Testis (tissue), 2 donors: ENCODE measurements at regions not wholly inside any gene's neighbourhood (a gene's known extent, or its start where the extent isn't known, plus 50 kb on each side); places are given as distances from the start of the nearest gene placed in this dataset.

ENCODE experiments used
- DNase-seq: peaks from one replicate; pipeline ENCODE4 v3.0.0-alpha.2; 2019
- H3K27ac ChIP-seq, 2 donors: fragments of 200-600 bp; sonication (generic); one replicate each; pipeline ENCODE4 v1.5.1; 2019
- H3K27me3 ChIP-seq: fragments of 200-600 bp; sonication (generic); one replicate; pipeline ENCODE4 v1.5.1; 2019
- H3K36me3 ChIP-seq: fragments of 200-600 bp; sonication (generic); one replicate; pipeline ENCODE4 v1.5.1; 2017; ENCODE audit warnings: low read depth; ENCODE audit errors: missing control alignments
- H3K4me1 ChIP-seq: fragments of 200-600 bp; sonication (generic); one replicate; pipeline ENCODE4 v1.5.1; 2019
- H3K4me3 ChIP-seq, 2 donors: fragments of 200-600 bp; sonication (generic); one replicate each; pipeline ENCODE4 v1.5.1; 2017 to 2019
- H3K9me3 ChIP-seq: fragments of 200-600 bp; sonication (generic); one replicate; pipeline ENCODE4 v1.5.1; 2017
- POLR2A ChIP-seq: fragments of 450-650 bp; IDR thresholded peaks from one replicate; pipeline ENCODE4 v1.6.1; 2017; ENCODE audit warnings: antibody characterized with exemption, mild to moderate bottlenecking, moderate library complexity
- WGBS, 2 donors: methylation state at CpG; one replicate each; pipeline ENCODE4 v1.1.5; 2018; 5-methylcytosine and 5-hydroxymethylcytosine counted together
- intact Hi-C: fragments of 100-400 bp; cut with DNase I; formaldehyde crosslinking; loops from one replicate; pipeline ENCODE4 v1.15.1; 2023; ENCODE audit warnings: low total_unique reads
- TF ChIP-seq, protein P1 (sequence below), 3 experiments: fragments of 450-650 bp in 2 of 3; fragments of 200-600 bp in 1 of 3; sonication (generic) in 1 of 3; IDR thresholded peaks; one replicate each; pipeline ENCODE4 v1.5.1; 2016 to 2019; ENCODE audit warnings: antibody characterized with exemption in 3 of 3, mild to moderate bottlenecking in 2 of 3, moderate library complexity in 1 of 3

- no peak for DNase-seq
- no peak overlapping the region for H3K4me3 ChIP-seq
- 45 to 61% methylated on average over 5 of the region's 5 CpGs for WGBS, 2 donors
These were observed 367.9 kb downstream of the LIG4 start for GRCh38 chr13:107847406-107847805.

GRCh38 chr13:107846642-107847041 lies 368.7 kb downstream of the LIG4 start:
- peaks cover 6% of the 10 kb centered on the region for H3K4me1 ChIP-seq
- no peak overlapping the region for H3K27ac ChIP-seq
- no peaks in the 10 kb centered on the region for H3K9me3 ChIP-seq
- H3K36me3 ChIP-seq = no peaks in the 10 kb centered on the region
- 38 to 59% methylated on average over 1 of the region's 1 CpG for WGBS, 2 donors
- no peaks in the 10 kb centered on the region for H3K27me3 ChIP-seq
- TF ChIP-seq POLR2A = no peak
- TF ChIP-seq, protein P1, sequence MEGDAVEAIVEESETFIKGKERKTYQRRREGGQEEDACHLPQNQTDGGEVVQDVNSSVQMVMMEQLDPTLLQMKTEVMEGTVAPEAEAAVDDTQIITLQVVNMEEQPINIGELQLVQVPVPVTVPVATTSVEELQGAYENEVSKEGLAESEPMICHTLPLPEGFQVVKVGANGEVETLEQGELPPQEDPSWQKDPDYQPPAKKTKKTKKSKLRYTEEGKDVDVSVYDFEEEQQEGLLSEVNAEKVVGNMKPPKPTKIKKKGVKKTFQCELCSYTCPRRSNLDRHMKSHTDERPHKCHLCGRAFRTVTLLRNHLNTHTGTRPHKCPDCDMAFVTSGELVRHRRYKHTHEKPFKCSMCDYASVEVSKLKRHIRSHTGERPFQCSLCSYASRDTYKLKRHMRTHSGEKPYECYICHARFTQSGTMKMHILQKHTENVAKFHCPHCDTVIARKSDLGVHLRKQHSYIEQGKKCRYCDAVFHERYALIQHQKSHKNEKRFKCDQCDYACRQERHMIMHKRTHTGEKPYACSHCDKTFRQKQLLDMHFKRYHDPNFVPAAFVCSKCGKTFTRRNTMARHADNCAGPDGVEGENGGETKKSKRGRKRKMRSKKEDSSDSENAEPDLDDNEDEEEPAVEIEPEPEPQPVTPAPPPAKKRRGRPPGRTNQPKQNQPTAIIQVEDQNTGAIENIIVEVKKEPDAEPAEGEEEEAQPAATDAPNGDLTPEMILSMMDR (IDR thresholded peaks at IDR 0.05) = no peak
- no peak overlapping the region for H3K4me3 ChIP-seq
- intact Hi-C loops = no loop called here
- DNase-seq = no peak

More at GRCh38 chr13:107847406-107847805, 367.9 kb downstream of the LIG4 start:
- TF ChIP-seq, protein P1 (IDR thresholded peaks at IDR 0.05) = no peak
- no peak for TF ChIP-seq POLR2A
- H3K36me3 ChIP-seq = no peaks in the 10 kb centered on the region
- H3K27ac ChIP-seq = no peak overlapping the region
- H3K9me3 ChIP-seq = no peaks in the 10 kb centered on the region
- peaks cover 6% of the 10 kb centered on the region for H3K4me1 ChIP-seq
- H3K27me3 ChIP-seq = no peaks in the 10 kb centered on the region
- intact Hi-C loops = no loop called here

GRCh38 chr13:107845911-107846310 lies 369.4 kb downstream of the LIG4 start:
- DNase-seq = no peak
- intact Hi-C loops = no loop called here

GRCh38 chr13:107843681-107844080 lies 371.7 kb downstream of the LIG4 start:
- Histone ChIP-seq H3K4me3 (no peak overlapping the region), H3K27ac (no peak overlapping the region), H3K4me1 (peaks cover 6% of the 10 kb centered on the region), H3K36me3 (no peaks in the 10 kb centered on the region), H3K27me3 (no peaks in the 10 kb centered on the region), H3K9me3 (no peaks in the 10 kb centered on the region)
- WGBS, 2 donors = 46 to 59% methylated on average over 3 of the region's 3 CpGs
- DNase-seq = no peak
- intact Hi-C loops = no loop called here
- TF ChIP-seq, protein P1 (IDR thresholded peaks at IDR 0.05) = no peak
- no peak for TF ChIP-seq POLR2A

More at GRCh38 chr13:107845911-107846310, 369.4 kb downstream of the LIG4 start:
- Histone ChIP-seq H3K27me3 (no peaks in the 10 kb centered on the region), H3K4me3 (no peak overlapping the region), H3K9me3 (no peaks in the 10 kb centered on the region), H3K27ac (no peak overlapping the region), H3K36me3 (no peaks in the 10 kb centered on the region), H3K4me1 (peaks cover 6% of the 10 kb centered on the region)
- no peak for TF ChIP-seq POLR2A
- TF ChIP-seq, protein P1 (IDR thresholded peaks at IDR 0.05) = no peak
- WGBS, 2 donors = 77 to 82% methylated on average over 3 of the region's 3 CpGs

DNA sequence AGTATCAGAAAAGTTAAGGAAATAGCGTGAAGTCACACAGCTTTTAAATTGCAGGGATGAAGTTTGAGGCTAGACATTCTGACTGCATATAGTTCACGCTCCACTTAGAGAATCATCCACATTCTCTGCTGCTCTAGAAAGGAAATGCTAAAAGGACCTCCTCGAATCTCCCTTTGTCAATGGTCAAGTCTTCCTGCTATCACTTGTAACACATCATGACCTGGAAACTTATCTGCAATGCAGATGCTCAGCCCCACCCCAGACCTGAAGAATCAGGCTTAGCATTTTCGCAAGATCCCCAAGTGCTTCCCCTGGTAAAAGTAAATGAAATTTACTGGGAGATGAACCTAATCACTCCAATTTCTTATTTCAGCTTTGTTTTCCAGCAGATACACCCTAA lies 372.1 kb downstream of the LIG4 start:
- Histone ChIP-seq H3K36me3 (no peaks in the 10 kb centered on the region), H3K4me3 (no peak overlapping the region), H3K27ac (no peak overlapping the region), H3K9me3 (no peaks in the 10 kb centered on the region), H3K27me3 (no peaks in the 10 kb centered on the region), H3K4me1 (peaks cover 6% of the 10 kb centered on the region)
- DNase-seq = no peak
- 70 to 72% methylated on average over 4 of the region's 4 CpGs for WGBS, 2 donors
- intact Hi-C loops = no loop called here
- no peak for TF ChIP-seq POLR2A
- TF ChIP-seq, protein P1 (IDR thresholded peaks at IDR 0.05) = no peak
